NCI-H187 treated with DMSO at 0.1 percent for 48 hours (cell line): ENCODE measurements at regions not wholly inside any gene's neighbourhood (a gene's known extent, or its start where the extent isn't known, plus 50 kb on each side); places are given as distances from the start of the nearest gene placed in this dataset.
"Not testable (repeated sequence)": the region's sequence is repeated elsewhere in the genome, so short reads cannot be mapped to it uniquely, and the experiment has no call there.

Experiments
- DNase-seq: peaks from one replicate; lab custom pipeline; 2025; lab: John Stamatoyannopoulos, UW

- no peak for DNase-seq
Observed at GRCh38 chr16:75996491-75996890, 270.2 kb upstream of the CPHXL start.

GRCh38 chr16:75997606-75998005 is 271.3 kb upstream of the CPHXL start:
- DNase-seq = no peak

GRCh38 chr16:76007645-76008044 is 269.6 kb upstream of the CNTNAP4 start:
- no peak for DNase-seq

DNA sequence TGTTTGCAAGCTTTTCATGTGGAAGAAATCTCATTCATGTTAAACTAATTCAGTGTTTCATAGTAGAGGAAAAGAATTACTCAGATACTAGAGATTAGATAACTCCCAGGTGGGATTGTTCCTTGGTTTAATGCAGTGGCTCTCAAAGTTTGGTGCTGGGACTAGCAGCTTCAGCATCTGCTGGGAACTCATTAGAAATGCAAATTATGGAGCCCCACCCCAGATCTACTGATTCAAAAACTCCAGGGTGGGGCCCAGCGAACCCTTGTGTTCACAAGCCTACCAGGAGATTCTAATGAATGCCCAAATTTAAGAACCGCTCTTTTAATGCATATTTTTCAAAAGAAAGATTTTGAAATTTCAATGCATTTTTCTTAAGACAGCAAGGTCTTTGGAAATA is 253.4 kb upstream of the CNTNAP4 start:
- DNase-seq = no peak

GRCh38 chr16:76035689-76036088 is 241.5 kb upstream of the CNTNAP4 start:
- no peak for DNase-seq

DNA sequence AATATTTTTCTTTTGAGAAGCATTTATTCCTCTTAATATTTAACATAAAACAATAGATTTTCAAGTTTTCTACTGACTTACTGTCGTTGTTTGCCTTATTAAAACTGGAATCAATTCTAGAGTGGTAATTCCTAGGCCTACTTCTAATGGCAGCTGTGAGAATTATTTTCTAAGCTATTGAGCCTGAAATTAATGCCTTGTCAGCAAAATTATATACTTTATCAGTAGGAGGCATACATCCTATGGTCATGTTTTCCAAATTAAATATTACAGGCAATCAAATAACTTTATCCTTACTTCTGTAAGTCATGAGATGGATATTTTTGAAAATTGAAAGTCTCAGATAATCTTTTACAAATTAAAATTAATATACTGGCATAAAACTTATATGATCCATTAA is 239.1 kb upstream of the CNTNAP4 start:
- DNase-seq = no peak

DNA sequence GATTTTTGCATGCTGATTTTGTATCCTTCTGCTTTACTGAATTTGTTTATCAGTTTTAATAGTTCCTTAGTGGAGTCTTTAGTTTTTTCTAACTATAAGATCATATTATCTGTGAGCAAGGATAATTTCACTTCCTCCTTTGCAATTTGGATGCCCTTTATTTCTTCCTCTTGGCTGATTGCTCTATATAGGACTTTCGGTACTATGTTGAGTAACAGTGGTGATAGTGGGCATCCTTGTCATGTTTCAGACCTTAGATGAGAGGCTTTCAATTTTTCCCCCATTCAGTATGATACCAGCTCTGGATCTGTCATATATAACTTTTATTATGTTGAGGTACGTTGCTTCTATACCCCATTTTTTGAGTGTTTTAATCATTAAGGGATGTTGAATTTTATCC is 224.5 kb upstream of the CNTNAP4 start:
- no peak for DNase-seq

- DNase-seq = no peak
Observed at GRCh38 chr16:76059186-76059585, 218.0 kb upstream of the CNTNAP4 start.

- DNase-seq = no peak
Observed at GRCh38 chr16:76059701-76060100, 217.5 kb upstream of the CNTNAP4 start.

GRCh38 chr16:76071690-76072089 is 205.5 kb upstream of the CNTNAP4 start:
- DNase-seq = no peak

DNA sequence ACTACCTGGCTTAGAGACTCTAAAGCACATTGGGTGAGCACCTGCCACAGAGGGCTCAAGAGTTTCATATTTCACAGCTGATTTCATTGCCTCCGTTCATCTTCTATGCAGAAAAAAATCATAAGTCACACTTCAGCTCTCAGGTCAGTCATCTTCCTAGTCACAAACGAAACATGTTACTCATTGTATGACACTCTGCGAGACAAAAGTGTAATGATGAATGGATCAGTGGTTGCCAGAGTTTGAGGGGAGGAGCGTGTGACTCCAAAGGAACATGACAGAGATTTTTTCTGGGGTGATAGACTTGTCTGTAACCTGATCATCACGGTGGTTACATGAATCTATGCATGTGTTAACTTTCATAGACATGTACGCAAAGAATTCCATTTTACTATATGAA is 195.2 kb upstream of the CNTNAP4 start:
- peak; percentile 71 for DNase-seq

GRCh38 chr16:76106647-76107046 is 170.6 kb upstream of the CNTNAP4 start:
- no peak for DNase-seq

- DNase-seq = no peak
Observed at GRCh38 chr16:76108460-76108859, 168.7 kb upstream of the CNTNAP4 start.

DNA sequence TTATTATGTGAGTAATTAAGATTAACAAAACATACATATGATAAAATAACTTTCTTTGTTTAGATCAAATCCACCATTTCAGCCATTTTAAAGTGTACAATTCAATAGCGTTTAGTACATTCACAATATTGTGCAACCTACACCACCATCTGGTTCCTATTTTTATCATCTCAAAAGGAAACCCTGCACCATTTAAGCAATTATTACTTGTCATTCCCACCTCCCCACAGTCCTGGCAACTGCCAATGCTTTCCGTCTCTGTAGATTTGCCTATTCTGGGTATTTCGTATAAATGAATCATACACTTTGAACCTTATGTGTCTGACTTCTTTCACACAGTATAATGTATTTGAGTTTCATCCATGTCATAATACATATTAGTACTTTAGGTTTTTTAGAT is 162.5 kb upstream of the CNTNAP4 start:
- no peak for DNase-seq

DNA sequence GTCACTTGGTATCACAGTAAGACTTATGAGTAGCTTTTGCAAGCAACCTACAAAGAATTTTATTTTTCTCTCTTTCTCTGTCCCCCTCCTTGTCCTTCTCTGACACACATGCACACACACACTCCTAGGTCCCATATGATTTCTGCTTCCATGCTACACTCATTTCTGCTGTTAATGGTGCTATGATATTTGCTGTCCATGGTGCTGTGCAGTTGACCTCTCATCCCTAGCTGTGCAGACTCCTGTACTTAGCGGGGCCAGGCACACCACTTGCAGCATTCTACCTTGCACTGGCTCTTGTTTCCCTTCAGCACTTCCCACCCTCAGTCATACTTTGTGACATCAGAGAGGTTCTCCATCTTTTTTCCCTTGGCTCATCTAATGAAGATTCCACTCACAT is 158.9 kb upstream of the CNTNAP4 start:
- no peak for DNase-seq

DNA sequence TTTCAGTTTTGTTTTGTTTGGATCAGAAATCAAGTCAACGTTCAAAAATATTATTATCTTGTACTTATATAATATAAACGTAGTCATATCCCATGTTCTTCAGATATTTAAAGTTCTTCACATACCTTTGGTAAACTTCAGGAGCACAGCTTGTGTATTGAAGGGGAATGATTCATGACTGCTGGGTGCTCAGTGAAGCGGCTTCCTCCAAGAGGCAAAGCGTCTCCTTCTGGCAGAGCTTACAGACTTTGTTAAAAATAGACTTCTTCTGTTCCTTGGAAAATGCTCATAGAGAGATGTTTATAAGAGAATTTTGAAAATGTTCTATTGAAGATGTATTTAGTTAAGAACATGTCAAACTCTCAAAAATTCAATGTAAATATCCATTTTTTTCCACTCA is 155.6 kb upstream of the CNTNAP4 start:
- no peak for DNase-seq

DNA sequence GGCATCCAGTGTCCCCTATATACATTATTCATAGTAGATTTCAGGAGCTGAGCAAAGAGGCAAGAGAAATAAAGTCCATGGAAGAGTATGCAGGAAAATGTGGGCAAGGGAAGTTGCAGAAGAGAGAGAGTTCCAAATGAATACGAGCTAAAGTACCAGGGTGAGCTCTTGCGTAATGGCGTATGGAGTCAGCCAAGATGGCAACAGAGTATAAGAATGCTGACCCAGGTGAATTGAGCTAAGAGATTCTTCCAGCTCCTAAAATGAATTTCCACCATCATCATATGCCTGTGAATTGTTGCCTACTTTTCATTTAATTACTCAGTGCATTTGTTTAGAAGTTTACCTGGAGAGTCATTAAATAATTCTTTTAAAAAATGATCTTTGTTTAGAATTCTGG is 153.2 kb upstream of the CNTNAP4 start:
- DNase-seq = no peak

DNA sequence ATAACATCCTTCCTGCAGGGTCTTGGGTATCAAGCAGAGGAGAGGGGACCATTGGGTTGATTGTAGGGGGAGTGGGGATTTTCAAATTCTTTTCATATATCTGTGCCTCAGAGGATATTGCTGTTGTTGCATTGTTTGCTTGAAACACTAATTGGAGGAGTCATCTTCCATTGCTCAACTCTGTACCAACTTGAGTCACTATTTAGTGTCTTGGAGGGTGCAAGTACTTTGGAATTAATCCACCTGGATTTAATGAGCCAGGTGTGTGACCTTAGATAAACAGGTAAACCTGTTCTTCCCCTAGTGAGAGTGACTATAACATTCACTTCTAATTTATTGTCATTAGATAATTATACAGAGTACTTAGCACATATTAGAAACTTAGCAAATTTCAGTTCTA is 151.3 kb upstream of the CNTNAP4 start:
- DNase-seq = no peak

GRCh38 chr16:76138056-76138455 is 139.1 kb upstream of the CNTNAP4 start:
- not testable (repeated sequence) for DNase-seq

- no peak for DNase-seq
Observed at GRCh38 chr16:76157629-76158028, 119.6 kb upstream of the CNTNAP4 start.

DNA sequence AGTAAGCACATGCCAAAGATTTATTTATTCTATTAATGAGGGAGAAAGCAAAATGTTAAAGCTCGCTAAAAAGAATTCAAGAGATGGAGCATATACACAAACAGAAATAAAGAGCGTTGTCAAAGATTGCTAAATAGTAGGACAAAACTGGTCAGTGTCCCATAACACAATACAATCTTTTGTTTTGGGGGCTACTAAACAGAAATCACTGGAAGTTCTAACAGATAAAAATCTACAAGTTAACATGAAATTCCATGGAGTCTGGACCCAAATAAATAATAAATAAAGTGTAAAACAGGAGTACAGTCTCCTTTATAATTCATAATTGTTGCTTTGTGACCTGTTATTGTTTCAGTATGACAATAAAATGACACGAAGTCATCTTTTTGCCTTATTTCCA is 115.2 kb upstream of the CNTNAP4 start:
- DNase-seq = no peak

- DNase-seq = no peak
Observed at GRCh38 chr16:76164970-76165558, 112.1 kb upstream of the CNTNAP4 start.

GRCh38 chr16:76175718-76176117 is 101.5 kb upstream of the CNTNAP4 start:
- DNase-seq = no peak

DNA sequence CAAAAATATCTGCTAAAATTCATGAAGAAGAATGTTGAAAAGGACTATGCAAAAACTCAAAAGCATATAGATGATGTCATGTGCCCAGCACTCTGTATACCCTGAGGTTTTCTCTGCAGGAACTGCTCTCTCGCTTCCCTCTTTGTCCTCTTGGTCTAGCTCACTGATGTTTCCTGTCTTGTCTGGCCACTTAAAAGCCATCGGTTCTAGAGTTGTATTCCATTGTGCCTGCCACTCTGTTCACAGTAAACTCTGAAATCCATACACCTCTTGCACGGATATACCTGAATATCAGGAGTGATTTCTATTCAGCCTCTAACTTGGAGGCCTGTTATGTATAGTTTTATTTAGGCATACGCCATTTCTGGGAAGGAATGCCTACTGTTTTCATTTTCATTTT is 101.0 kb upstream of the CNTNAP4 start:
- no peak for DNase-seq

DNA sequence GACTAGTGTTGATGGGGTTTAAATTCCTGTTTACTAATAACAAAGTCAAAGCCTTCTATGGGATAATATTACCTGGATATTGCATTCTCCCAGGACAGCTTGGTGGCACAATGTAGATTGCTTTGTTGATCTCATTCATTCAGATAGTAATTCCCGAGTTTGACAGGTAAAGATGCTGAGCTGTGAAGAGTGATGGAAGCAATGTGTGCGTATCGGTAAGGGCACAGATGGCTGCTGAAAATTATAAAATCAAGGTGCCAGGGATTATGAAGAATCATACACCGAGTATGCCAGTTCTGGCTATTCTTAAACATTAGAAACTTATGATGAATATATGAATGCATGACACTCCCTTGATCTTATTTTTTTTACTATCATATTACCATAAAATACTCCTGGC is 100.6 kb upstream of the CNTNAP4 start:
- no peak for DNase-seq
